SW480 (cell line): ENCODE measurements at regions not wholly inside any gene's neighbourhood (a gene's known extent, or its start where the extent isn't known, plus 50 kb on each side); places are given as distances from the start of the nearest gene placed in this dataset.

Experiments
- DNase-seq: peaks from one replicate; pipeline ENCODE4 v3.0.0-alpha.2; 2016; ENCODE audit warnings: low spot score

DNA sequence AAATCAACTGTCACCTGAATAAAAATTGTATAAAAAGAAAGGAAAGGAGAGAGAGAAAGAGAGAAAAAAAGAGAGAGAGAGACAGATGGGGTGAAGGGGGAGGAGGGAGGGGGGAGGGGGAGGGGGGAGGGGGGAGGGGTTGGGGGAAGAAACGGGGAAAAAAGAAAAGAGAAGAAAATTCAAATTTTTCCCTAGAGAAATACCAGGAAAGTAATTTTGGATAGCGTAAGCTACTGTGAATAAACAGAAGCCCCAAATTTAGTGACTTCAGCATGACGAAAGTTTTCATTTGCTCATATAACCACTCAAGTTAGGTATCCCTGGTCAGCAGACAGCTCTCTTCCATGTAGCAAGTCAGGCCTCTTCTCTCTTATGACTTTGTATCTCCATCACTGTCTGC lies 289.4 kb upstream of the MYOCD start:
- no peak for DNase-seq

DNA sequence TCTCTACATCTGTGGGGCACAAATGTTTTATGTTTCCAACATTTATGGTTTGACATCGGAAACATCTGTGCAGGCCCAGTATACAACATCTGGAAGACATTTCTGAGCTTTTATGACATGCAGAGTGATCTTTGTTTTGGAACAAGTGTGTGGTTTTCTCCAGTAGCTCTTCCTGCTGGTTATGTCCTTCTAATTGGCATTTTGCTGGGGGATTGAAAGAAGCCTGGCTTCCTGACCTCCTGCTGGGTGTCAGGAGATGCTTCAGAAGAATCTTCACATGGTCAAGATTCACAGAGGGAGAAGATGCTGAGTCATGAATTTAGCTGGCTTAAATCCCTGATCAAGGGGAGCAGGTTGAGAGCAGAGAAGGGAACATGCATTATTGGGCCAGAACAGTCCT lies 279.5 kb upstream of the MYOCD start:
- no peak for DNase-seq

- no peak for DNase-seq
Observed at GRCh38 chr17:12388226-12388625, 277.5 kb upstream of the MYOCD start.

GRCh38 chr17:12389421-12389820 lies 276.3 kb upstream of the MYOCD start:
- no peak for DNase-seq

DNA sequence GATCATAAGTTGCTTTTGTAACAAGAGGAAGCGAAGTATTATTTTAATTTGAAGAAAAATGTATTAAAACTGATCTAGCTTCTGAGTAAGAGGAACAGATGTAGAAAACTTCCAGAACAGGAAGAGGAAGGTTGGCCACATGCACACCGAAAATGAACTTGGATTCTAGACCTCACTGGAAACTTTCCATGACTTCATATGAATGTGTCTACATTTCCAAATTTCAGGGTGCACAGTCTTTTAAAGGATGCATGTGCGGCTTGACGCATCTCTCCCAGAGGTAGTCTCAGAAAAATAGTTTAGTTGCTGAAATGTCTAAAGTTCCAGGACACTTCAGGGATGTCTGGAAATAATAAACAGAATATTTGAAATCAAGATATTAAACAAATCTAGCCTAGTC lies 275.1 kb upstream of the MYOCD start:
- no peak for DNase-seq

DNA sequence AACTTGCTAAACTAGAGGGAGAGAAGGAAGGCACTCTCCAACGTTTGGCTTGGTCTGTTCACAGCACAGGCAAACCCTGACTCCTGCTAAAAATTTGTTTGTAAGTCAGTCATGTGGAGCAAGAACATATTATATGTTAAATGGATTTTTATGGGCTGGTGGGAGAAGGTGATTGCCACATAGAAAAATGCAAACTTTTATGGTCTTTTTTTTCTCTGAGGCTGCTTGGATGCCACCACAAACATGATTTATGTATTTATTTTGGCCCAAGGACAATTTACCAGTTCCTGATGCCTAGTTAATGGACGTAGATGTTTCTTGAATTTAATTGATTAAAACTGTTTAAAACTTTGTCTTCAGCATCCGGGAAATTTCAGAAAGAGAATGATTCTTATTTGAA lies 274.2 kb upstream of the MYOCD start:
- no peak for DNase-seq

DNA sequence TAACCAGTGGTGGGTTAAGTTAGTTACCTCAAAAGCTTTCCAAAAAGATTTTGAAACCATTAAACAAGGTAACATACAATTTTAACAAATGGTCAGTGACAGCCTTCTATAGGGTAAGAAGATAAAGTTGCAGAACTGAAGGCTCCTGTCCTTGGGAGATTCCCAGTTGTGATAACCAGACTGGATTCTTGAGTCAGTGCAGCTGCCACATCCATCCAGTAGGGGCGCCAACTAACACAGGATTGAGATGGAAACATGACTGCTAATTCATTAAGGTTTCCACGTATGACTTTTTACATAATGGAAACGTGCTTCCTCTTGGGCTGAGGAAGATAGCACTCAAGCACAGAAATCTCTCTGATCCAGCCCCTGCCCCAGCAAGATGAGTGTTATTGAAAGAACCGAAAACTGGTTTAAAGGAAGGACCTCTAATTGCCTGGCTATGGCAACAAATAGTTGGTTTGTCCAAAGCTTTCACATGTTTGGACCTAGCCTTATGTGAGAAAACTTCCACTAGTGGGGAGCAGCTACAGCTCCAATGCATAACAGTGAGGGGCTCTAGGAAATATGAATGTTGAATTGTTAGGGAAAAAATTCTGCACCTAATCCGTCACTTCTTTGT lies 269.8 kb upstream of the MYOCD start:
- peak; percentile 20 for DNase-seq

DNA sequence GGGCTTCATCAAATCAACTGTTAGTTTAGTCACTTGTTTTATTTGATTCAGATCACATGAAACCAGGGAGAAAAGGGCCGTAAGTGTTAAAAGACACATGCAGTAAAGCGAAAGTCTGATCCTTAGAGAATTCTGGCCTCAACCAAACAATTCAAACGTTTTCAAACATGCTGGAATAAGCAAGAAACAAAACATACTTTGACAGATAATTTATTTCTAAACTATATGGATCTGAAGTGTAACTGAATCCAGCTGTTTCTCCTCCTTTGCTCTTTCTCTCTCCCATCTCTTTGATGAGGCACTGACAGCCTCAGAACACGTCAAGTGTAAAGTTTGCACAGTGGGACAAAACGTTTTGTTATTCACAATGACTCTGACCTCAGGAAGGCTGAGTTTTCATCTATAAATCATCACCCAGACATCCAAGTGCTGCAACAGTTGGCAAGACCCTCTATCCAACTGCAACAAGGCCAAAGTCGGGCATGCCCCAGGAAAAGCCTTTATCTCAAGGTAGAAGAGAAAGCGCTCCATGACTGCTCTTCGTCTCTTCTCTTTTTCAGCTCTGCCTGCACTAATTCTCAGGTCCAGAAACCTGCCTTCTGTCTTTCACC lies 267.1 kb upstream of the MYOCD start:
- no peak for DNase-seq

- DNase-seq, result no peak
Observed at GRCh38 chr17:12402963-12403622, 262.6 kb upstream of the MYOCD start.

DNA sequence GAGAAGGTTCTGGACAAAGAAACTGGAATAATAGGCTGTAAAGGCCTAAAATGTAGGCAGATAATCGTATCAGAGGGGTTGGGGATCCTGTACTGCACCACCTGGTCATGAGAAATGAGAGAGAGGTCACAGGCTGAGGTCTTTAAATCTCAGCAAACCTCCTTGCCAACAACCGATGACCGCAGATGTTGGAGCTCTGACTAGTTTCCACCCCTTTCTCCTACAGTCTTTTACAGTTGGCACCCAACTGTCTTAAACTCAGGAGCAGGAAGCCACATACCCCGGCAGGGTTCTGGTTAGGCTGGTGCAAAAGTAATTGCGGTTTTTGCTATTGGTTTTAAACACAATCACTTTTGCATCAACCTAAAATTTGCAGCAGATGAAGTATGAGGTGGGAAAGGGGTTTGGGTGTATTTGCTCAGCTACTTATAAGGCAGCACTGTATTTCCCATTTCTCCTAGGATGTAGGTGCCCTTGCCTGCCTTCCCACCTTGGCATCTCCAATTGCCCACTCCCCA lies 261.8 kb upstream of the MYOCD start:
- DNase-seq, result no peak

GRCh38 chr17:12406623-12407215 lies 259.0 kb upstream of the MYOCD start:
- DNase-seq, result no peak

- no peak for DNase-seq
Observed at GRCh38 chr17:12407495-12408252, 258.0 kb upstream of the MYOCD start.

GRCh38 chr17:12409082-12409481 lies 256.6 kb upstream of the MYOCD start:
- DNase-seq, result no peak

DNA sequence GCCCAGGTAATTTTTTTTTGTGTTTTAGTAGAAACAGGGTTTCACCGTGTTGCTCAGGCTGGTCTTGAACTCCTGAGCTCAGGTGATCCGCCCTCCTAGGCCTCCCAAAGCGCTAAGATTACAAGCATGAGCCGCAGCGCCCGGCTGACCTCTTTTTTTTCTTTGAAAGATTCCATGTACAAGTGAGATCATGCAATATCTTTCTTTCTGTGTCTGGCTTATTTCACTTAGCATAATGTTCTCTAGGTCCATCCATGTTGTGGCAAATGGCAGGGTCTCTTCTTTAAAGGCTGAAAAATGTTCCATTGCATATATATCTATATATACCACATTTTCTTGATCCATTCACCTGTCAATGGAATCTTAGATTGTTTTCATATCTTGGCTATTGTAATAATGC lies 255.0 kb upstream of the MYOCD start:
- DNase-seq, result no peak

DNA sequence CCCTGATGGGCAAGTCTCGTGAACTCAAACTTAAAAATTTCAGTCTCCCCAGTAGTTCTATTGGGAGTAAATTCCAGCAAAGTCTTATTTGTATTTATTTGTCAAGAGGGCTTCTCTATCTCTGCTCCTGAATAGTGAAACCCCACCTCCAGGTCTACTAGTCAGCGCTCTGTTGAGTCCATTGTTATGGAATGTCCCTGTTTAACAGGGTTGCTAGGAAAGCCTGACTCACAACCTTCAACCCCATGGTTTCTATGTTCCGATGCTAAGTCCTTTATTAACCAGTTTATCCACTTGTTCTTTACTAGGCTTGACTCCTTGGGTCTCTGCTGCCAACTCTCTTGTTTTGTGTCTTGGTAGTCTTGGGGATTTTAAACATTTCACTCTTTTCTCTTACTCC lies 250.7 kb upstream of the MYOCD start:
- DNase-seq, result no peak

GRCh38 chr17:12421077-12421476 lies 244.6 kb upstream of the MYOCD start:
- no peak for DNase-seq

DNA sequence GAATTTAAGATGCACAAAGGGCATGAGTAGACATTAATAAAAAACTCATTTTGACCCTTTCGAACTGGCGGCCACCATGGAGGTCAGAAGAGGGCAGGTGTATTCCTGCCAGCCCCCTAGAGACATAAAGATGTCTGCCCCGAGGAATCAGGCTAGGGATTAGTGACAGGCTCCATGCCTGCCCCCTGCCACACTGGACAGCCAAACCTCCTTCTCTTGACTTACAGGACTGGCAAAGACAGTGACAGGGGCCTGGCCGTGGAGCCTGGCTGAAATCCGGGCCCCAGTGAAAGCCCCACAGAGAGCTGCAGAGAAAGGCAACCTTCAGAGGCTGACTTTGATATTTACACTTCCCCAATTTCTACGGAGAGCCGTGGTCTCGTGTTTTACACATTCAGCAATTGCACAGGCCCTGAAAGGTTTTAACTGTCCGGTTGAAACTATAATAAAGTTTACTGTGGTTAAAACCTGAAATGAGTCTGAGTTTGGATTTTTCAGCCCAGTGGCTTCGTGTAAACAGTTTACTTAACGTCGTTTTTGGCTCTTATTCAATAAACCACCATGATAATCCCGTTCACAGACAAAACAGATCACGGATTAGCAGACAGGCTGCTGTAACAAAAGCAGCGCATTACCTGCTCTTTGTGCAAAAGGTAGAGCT lies 243.9 kb upstream of the MYOCD start:
- DNase-seq, result no peak

GRCh38 chr17:12422651-12423050 lies 243.0 kb upstream of the MYOCD start:
- no peak for DNase-seq

DNA sequence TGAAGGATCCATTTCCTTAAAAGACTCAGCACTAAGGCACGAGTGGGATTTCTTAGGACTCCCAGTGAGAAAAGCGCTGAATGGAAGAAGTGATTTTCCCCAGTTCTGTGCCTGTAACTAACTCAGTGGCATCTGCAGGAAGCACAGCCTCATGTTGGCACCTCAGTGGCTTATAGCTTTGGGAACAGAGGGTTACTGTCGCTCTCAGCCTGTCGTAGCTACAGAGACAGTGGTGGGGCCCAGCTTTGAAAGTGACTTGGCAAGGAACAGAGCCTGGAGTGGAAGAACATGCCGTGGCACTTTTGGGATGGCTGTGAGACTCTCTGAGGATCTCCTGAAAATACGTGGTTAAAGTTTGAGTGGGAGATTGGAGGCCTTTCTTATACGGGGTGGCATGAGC lies 242.4 kb upstream of the MYOCD start:
- no peak for DNase-seq

DNA sequence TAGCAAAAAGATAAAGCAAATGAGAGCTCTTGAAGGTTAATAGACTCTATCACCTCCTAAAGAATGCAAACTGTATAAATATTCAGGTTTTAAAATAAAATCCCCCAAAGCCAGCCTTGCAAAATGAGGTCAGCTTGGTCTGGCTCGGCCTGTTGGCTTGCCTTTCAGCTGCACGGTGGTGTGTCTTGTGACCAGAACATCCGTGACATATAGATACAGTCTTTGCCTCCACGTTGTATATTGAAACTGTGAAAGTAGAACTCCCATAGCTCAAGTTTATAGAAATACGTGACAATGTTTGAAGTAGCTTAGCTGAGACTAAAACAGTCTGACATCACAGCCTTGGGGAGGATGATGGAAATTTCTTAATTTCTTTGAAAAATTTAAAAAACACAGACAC lies 236.6 kb upstream of the MYOCD start:
- no peak for DNase-seq

DNA sequence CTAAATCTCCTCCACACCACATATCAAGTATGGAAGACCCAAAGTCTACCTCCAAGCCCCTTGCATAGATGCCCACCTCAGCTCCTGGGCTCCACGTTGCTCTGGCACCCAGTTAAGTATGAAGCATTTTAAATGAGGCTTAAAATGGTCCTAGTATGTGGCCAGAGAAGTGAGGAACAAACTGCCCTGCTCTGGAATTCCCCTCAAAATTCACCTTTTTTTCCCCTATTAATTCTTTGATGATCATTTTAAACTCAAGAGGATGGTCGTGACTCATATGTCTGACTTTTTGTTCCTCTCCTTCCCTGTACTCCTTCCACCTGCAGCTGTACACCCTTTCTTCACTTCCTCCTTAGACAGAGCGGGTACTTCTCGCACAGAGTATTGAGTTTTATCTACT lies 234.5 kb upstream of the MYOCD start:
- DNase-seq, result no peak

- DNase-seq, result no peak
Observed at GRCh38 chr17:12438212-12438611, 227.5 kb upstream of the MYOCD start.
